Muscle of arm (tissue), 1 donor: ENCODE measurements at regions not wholly inside any gene's neighbourhood (a gene's known extent, or its start where the extent isn't known, plus 50 kb on each side); places are given as distances from the start of the nearest gene placed in this dataset.

ENCODE experiments used
- DNase-seq: peaks from one replicate; pipeline ENCODE4 v3.0.0-alpha.2; 2013

GRCh38 chr1:214205053-214205452, 75.9 kb upstream of the SMYD2 start:
- no peak for DNase-seq

GRCh38 chr1:214208460-214208859, 72.5 kb upstream of the SMYD2 start:
- no peak for DNase-seq

GRCh38 chr1:214209260-214209808, 71.6 kb upstream of the SMYD2 start:
- DNase-seq, result no peak

GRCh38 chr1:214213136-214213535, 67.8 kb upstream of the SMYD2 start:
- DNase-seq, result no peak

GRCh38 chr1:214214851-214215250, 66.1 kb upstream of the SMYD2 start:
- DNase-seq, result no peak

GRCh38 chr1:214215583-214215982, 65.4 kb upstream of the SMYD2 start:
- no peak for DNase-seq

- DNase-seq, result no peak
Observed at GRCh38 chr1:214216021-214216420, 64.9 kb upstream of the SMYD2 start.

- DNase-seq, result no peak
Observed at GRCh38 chr1:214216779-214217178, 64.2 kb upstream of the SMYD2 start.

- no peak for DNase-seq
Observed at GRCh38 chr1:214219902-214220301, 61.1 kb upstream of the SMYD2 start.

GRCh38 chr1:214220891-214221290, 60.1 kb upstream of the SMYD2 start:
- no peak for DNase-seq

GRCh38 chr1:214224611-214225354, 56.2 kb upstream of the SMYD2 start:
- DNase-seq, result peak; percentile 44

GRCh38 chr1:214228976-214229375, 52.0 kb upstream of the SMYD2 start:
- no peak for DNase-seq

GRCh38 chr1:214229736-214230135, 51.2 kb upstream of the SMYD2 start:
- DNase-seq, result no peak
